ENCODE measurements at regions not wholly inside any gene's neighbourhood (a gene's known extent, or its start where the extent isn't known, plus 50 kb on each side); places are given as distances from the start of the nearest gene placed in this dataset.

DNA sequence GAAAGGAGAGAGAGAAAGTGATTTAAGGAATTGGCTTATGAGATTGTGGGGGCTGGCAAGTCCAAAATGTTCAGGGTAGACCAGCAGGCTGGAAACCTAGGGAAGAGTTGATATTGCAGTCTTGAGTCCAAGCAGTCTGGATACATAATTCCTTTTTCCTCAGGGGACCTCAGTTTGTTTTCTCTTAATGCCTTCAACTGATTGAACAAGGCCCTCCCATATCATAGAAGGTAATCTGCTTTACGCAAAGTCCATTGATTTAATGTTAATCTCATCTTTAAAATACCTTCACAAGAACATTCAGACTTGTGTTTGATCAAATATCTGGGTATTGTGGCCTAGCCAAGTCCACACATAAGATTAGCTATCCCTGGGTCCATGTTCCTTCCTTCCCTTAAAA lies 494.7 kb downstream of the INSC start:
- intact Hi-C loops (cut with DNase I): no loop called here
- WGBS, 2 donors: 91 to 93% methylated on average over 1 of the region's 1 CpG
- DNase-seq (no peak), FAIRE-seq (no peak), ATAC-seq (no peak)
- TF ChIP-seq, protein P1, sequence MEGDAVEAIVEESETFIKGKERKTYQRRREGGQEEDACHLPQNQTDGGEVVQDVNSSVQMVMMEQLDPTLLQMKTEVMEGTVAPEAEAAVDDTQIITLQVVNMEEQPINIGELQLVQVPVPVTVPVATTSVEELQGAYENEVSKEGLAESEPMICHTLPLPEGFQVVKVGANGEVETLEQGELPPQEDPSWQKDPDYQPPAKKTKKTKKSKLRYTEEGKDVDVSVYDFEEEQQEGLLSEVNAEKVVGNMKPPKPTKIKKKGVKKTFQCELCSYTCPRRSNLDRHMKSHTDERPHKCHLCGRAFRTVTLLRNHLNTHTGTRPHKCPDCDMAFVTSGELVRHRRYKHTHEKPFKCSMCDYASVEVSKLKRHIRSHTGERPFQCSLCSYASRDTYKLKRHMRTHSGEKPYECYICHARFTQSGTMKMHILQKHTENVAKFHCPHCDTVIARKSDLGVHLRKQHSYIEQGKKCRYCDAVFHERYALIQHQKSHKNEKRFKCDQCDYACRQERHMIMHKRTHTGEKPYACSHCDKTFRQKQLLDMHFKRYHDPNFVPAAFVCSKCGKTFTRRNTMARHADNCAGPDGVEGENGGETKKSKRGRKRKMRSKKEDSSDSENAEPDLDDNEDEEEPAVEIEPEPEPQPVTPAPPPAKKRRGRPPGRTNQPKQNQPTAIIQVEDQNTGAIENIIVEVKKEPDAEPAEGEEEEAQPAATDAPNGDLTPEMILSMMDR (IDR thresholded peaks at IDR 0.05): no peak
- Histone ChIP-seq H3K36me3 (no peaks in the 10 kb centered on the region), H3K27me3 (no peaks in the 10 kb centered on the region), H3K4me3 (no peak overlapping the region), H3K27ac (no peak overlapping the region), H3K4me1 (no peaks in the 10 kb centered on the region), H3K9me3 (no peaks in the 10 kb centered on the region)

DNA sequence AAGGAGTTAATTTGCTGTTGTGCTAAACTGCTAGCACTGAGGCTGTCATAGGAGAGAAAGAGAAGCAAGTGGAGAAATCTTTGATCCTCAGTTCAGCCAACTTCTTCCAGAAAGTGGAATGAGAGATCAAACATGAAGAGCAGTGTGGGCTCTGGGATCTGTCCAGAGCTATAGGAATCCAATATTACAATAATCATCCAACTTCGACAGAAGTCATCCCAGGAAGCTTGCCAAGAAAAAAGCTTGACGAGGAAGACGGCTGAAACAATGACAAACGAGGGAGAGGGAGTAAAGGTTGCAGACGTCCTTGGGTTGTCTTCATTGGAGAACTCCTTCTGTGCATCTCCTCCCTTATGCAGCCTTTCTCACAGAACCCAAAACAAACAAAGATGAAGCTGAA lies 496.2 kb downstream of the INSC start:
- FAIRE-seq (no peak), DNase-seq (no peak), ATAC-seq (no peak)
- 17 to 21% methylated on average over 5 of the region's 5 CpGs for whole genome bisulfite sequencing, 2 donors
- no peaks in the 10 kb centered on the region for H3K4me1 ChIP-seq
- H3K27ac ChIP-seq: no peak overlapping the region
- TF ChIP-seq, protein P1 (IDR thresholded peaks at IDR 0.05): no peak
- H3K9me3 ChIP-seq: no peaks in the 10 kb centered on the region
- no peaks in the 10 kb centered on the region for H3K27me3 ChIP-seq
- intact Hi-C loops (cut with DNase I): no loop called here
- H3K4me3 ChIP-seq: no peak overlapping the region
- H3K36me3 ChIP-seq: no peaks in the 10 kb centered on the region

DNA sequence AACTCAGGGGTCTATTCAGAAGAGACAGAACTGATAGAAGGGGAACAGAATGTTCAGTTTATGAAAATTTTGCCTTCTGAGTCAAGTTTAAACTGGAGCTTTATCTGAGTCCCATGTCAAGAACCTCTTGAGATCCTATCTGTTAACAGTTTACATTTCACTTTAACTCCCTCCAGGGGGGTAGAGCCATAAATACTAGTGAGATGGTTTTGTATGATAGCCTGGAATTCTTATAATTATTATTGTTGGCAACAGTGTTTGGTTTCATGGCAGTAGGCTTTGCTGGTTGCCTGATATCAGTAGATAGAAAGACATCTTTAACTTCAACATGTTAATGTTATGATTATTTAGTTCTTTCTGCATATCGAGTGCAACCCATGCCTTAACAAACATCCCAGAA lies 498.5 kb downstream of the INSC start:
- Histone ChIP-seq H3K36me3 (no peaks in the 10 kb centered on the region), H3K4me1 (no peaks in the 10 kb centered on the region), H3K4me3 (no peak overlapping the region), H3K27me3 (no peaks in the 10 kb centered on the region), H3K27ac (no peak overlapping the region), H3K9me3 (no peaks in the 10 kb centered on the region)
- FAIRE-seq: no peak
- TF ChIP-seq, protein P1 (IDR thresholded peaks at IDR 0.05): no peak
- no peak for DNase-seq
- ATAC-seq: no peak
- 77 to 86% methylated on average over 1 of the region's 1 CpG for WGBS, 2 donors
- intact Hi-C loops (cut with DNase I): no loop called here

DNA sequence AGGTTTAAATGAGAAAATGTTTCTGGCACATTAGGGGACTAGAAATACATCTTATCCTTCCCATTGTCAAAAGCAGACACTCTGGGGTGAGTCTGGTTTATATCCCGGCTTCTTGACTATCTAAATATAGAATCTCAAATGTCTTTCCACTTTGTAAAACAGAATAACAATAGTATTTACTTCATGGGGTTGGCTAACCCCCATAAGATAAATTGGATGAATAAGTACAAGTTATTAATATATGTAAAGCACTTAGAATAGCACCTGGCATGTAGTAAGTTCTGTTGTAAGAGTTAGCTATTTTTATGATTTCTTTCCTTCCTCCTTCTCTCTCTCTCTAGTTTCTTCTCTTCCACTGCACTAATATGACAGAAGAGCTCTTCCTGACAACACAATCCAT lies 499.1 kb downstream of the INSC start:
- FAIRE-seq: no peak
- no peaks in the 10 kb centered on the region for H3K4me1 ChIP-seq
- H3K9me3 ChIP-seq: no peaks in the 10 kb centered on the region
- H3K4me3 ChIP-seq: no peak overlapping the region
- TF ChIP-seq, protein P1 (IDR thresholded peaks at IDR 0.05): no peak
- intact Hi-C loops (cut with DNase I): no loop called here
- no peak for ATAC-seq
- H3K27me3 ChIP-seq: no peaks in the 10 kb centered on the region
- H3K27ac ChIP-seq: no peak overlapping the region
- no peaks in the 10 kb centered on the region for H3K36me3 ChIP-seq
- no peak for DNase-seq
- WGBS, 2 donors: 81 to 88% methylated on average over 1 of the region's 1 CpG

DNA sequence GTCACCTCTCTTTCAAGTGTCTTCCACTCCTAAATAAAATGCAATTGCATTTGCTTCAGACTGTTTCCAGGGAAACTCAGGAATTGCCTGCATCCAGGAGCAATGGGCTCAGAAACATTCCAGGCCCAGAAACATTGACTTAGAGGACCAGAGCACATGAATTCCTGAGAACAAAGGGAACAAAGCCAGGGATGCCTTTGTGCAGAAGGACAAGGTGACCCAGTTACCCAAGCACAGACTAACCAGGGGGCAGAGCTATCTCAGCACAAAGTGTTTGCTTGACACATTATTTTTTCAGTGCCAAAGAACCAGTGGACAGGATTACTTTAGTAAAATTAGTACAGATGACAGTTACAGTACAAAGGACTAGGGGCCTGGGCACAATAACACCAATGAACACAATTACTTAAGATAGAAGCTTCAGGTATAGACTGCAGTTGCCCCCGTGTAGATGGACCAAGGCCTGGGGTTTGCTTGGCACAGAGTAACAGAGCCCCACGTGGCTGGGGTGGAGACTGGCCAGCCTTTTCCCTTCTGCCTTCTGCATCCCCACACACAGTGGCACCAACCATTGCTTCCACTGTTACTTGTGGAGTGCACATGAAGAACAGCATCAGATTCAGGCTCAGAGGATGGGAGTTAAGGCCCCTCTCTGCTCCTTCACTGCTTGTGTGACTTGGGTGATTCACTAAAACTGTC lies 500.8 kb downstream of the INSC start:
- Histone ChIP-seq H3K4me3 (no peak overlapping the region), H3K4me1 (no peaks in the 10 kb centered on the region), H3K9me3 (no peaks in the 10 kb centered on the region), H3K27me3 (no peaks in the 10 kb centered on the region), H3K36me3 (no peaks in the 10 kb centered on the region), H3K27ac (no peak overlapping the region)
- no peak for FAIRE-seq
- TF ChIP-seq, protein P1 (IDR thresholded peaks at IDR 0.05): no peak
- 82 to 88% methylated on average over 2 of the region's 2 CpGs for WGBS, 2 donors
- intact Hi-C loops (cut with DNase I): no loop called here
- DNase-seq: no peak
- ATAC-seq: no peak
